ENCODE measurements at regions not wholly inside any gene's neighbourhood (a gene's known extent, or its start where the extent isn't known, plus 50 kb on each side); places are given as distances from the start of the nearest gene placed in this dataset.

DNA sequence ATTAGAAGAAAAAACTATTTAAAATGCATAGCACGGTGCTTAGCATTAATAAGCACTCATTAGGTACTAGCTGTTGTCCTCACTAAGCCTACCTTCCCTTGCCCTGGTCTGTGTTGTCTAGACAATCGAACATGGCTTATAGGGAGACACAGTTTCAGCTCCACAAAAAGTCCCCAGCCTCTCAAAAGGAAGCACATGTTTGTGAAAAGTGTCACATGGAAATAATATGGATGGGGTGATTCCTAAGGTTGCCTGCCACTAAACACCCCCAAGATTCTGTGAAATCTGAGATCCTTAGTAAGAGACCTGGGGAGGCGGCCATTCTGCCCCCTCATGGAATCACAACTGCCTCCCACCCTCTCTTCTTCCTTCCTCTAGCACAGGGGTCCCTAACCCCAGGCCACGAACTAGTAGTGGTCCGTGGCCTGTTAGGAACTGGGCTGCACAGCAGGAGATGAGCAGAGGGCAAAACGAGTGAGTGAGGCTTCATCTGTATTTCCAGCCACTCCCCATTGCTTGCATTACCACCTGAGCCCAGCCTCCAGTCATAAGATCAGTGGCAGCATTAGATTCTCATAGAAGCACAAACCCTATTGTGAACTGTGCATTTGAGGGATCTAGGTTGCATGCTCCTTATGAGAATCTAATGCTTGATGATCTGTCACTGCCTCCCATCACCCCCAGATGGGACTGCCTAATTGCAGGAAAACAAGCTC, 59.6 kb upstream of the NDUFV2 start:
- TF ChIP-seq CTCF (IDR thresholded peaks at IDR 0.05) (no peak), POLR2A (IDR thresholded peaks at IDR 0.05) (no peak)
